ENCODE measurements at regions not wholly inside any gene's neighbourhood (a gene's known extent, or its start where the extent isn't known, plus 50 kb on each side); places are given as distances from the start of the nearest gene placed in this dataset.

DNA sequence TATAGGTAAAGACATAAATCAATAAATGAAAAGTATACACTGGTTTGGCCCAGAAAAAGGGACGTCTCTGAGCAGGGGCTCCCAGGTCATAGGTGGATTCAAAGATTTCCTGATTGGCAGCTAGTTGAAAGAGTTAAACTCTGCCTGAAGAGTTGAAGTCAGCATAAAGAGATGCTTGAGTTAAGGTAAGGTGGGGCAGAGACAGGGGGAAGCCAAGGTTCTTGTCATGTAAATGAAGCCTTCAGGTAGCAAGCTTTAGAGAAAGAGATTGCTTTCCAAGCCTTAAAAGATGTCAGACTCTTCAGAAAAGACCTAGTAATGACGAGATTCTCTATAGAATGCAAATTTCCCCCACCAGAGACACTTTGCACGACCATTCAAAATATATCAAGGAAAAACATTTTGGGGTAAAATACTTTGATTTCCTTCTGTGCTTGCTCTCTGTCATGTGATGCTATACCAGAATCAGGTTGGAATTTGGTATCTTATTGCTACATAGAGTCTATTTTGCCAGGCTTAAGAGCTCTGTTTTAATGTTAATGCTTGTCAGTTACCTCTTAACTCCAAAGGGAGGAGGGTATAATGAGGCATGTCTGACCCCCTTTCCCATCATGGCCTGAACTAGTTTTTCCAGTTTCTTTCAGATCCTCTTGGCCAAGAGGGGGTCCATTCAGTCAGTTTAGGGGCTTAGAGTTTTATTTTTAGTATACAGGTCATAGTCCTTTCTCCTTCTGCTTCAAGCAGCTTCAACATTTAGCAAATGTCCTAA, 429.6 kb downstream of the ADRA2A start:
- TF ChIP-seq, protein P1, sequence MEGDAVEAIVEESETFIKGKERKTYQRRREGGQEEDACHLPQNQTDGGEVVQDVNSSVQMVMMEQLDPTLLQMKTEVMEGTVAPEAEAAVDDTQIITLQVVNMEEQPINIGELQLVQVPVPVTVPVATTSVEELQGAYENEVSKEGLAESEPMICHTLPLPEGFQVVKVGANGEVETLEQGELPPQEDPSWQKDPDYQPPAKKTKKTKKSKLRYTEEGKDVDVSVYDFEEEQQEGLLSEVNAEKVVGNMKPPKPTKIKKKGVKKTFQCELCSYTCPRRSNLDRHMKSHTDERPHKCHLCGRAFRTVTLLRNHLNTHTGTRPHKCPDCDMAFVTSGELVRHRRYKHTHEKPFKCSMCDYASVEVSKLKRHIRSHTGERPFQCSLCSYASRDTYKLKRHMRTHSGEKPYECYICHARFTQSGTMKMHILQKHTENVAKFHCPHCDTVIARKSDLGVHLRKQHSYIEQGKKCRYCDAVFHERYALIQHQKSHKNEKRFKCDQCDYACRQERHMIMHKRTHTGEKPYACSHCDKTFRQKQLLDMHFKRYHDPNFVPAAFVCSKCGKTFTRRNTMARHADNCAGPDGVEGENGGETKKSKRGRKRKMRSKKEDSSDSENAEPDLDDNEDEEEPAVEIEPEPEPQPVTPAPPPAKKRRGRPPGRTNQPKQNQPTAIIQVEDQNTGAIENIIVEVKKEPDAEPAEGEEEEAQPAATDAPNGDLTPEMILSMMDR (IDR thresholded peaks at IDR 0.05), result no peak
- TF ChIP-seq EZH2 (IDR thresholded peaks at IDR 0.05; ENCODE audit: borderline replicate concordance, insufficient read depth, low read depth, low read length, poor library complexity, severe bottlenecking), result no peak
- no peak for DNase-seq
- Mint-ChIP-seq H3K27me3 (peaks cover 6% of the 10 kb centered on the region), H3K27ac (no peak overlapping the region), H3K4me1 (no peaks in the 10 kb centered on the region), H3K9me3 (ENCODE audit: insufficient read depth) (peaks cover 2% of the 10 kb centered on the region), H3K4me3 (no peak overlapping the region)
- Histone ChIP-seq H2AFZ (ENCODE audit: insufficient read depth, low read depth, low read length, poor library complexity, severe bottlenecking) (no peak overlapping the region), H3K4me2 (replicated peaks; ENCODE audit: low read depth, low read length, poor library complexity, severe bottlenecking) (no peak overlapping the region), H3K9me3 (ENCODE audit: control extremely low read depth in 1 of 3, control insufficient read depth in 2 of 3, insufficient read depth in 1 of 3, low read length in 2 of 3) (peaks cover 0 to 3% (median 0%) of the 10 kb centered on the region in 3 donors), H3K36me3 (replicated peaks in 1 of 2; ENCODE audit: control extremely low read depth in 1 of 2, control insufficient read depth in 1 of 2, extremely low read depth in 1 of 2, insufficient read depth in 2 of 2, low read length in 1 of 2) (no peaks in the 10 kb centered on the region), H4K20me1 (ENCODE audit: control insufficient read depth, insufficient read depth, low read length, poor library complexity, severe bottlenecking) (no peaks in the 10 kb centered on the region), H3K27me3 (replicated peaks in 1 of 4; ENCODE audit: control extremely low read depth in 1 of 4, control insufficient read depth in 3 of 4, insufficient read depth in 4 of 4, low read length in 3 of 4) (no peaks in the 10 kb centered on the region), H3K9ac (ENCODE audit: low read length) (no peak overlapping the region), H3K27ac (ENCODE audit: low read length in 2 of 2) (no peak overlapping the region), H3K4me3 (ENCODE audit: control extremely low read depth in 1 of 5, extremely low read depth in 1 of 5, insufficient read depth in 1 of 5, low read depth in 2 of 5, low read length in 4 of 5) (no peak overlapping the region), H3K4me1 (ENCODE audit: control insufficient read depth in 2 of 2, insufficient read depth in 2 of 2, low read length in 2 of 2) (no peaks in the 10 kb centered on the region), H3K79me2 (ENCODE audit: control insufficient read depth, insufficient read depth, low read length) (no peaks in the 10 kb centered on the region)
- no peak for ATAC-seq (ENCODE audit: low read depth)
- POLR2A ChIA-PET, result no interaction called here
- intact Hi-C loops (cut with micrococcal nuclease), result no loop called here
- WGBS (ENCODE audit: insufficient coverage), result 30% methylated on average over 1 of the region's 3 CpGs
- CTCF ChIA-PET, result no interaction called here

DNA sequence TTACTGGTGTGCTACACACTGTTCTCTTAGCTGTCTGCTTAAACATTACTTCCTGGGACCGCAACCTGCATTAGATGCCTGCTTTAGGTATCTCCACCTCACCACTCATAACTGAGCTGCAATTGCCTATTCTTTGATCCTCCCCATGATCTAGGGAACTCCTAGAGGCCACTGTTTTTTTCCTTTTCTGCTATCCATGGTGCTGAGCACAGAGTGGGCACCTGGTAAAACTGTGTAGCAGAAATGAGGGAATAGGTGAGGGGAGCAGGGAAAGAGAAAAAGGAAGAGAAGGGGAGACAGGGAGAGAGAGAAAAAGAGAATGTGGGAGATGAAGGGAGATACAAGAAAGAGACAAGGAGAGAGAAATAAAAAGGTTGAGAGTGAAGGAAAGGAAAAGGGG, 434.9 kb downstream of the ADRA2A start:
- Histone ChIP-seq H3K36me3 (replicated peaks in 1 of 2; ENCODE audit: control extremely low read depth in 1 of 2, control insufficient read depth in 1 of 2, extremely low read depth in 1 of 2, insufficient read depth in 2 of 2, low read length in 1 of 2) (no peaks in the 10 kb centered on the region), H3K79me2 (ENCODE audit: control insufficient read depth, insufficient read depth, low read length) (no peaks in the 10 kb centered on the region), H3K4me1 (ENCODE audit: control insufficient read depth in 2 of 2, insufficient read depth in 2 of 2, low read length in 2 of 2) (no peaks in the 10 kb centered on the region), H3K27me3 (replicated peaks in 1 of 4; ENCODE audit: control extremely low read depth in 1 of 4, control insufficient read depth in 3 of 4, insufficient read depth in 4 of 4, low read length in 3 of 4) (no peaks in the 10 kb centered on the region), H3K9ac (ENCODE audit: low read length) (no peak overlapping the region), H2AFZ (ENCODE audit: insufficient read depth, low read depth, low read length, poor library complexity, severe bottlenecking) (no peak overlapping the region), H4K20me1 (ENCODE audit: control insufficient read depth, insufficient read depth, low read length, poor library complexity, severe bottlenecking) (no peaks in the 10 kb centered on the region), H3K27ac (ENCODE audit: low read length in 2 of 2) (no peak overlapping the region), H3K9me3 (ENCODE audit: control extremely low read depth in 1 of 3, control insufficient read depth in 2 of 3, insufficient read depth in 1 of 3, low read length in 2 of 3) (no peaks in the 10 kb centered on the region), H3K4me3 (ENCODE audit: control extremely low read depth in 1 of 5, extremely low read depth in 1 of 5, insufficient read depth in 1 of 5, low read depth in 2 of 5, low read length in 4 of 5) (no peak overlapping the region), H3K4me2 (replicated peaks; ENCODE audit: low read depth, low read length, poor library complexity, severe bottlenecking) (no peak overlapping the region)
- WGBS (ENCODE audit: insufficient coverage), result 86% methylated on average over 1 of the region's 1 CpG
- Mint-ChIP-seq H3K27ac (no peak overlapping the region), H3K4me3 (no peak overlapping the region), H3K27me3 (peaks cover 6% of the 10 kb centered on the region), H3K4me1 (no peaks in the 10 kb centered on the region), H3K9me3 (ENCODE audit: insufficient read depth) (no peaks in the 10 kb centered on the region)
- DNase-seq, result no peak
- ChIA-PET POLR2A (no interaction called here), CTCF (no interaction called here)
- intact Hi-C loops (cut with micrococcal nuclease), result no loop called here
- ATAC-seq (ENCODE audit: low read depth), result no peak
- TF ChIP-seq, protein P1 (IDR thresholded peaks at IDR 0.05), result no peak
- no peak for TF ChIP-seq EZH2 (IDR thresholded peaks at IDR 0.05; ENCODE audit: borderline replicate concordance, insufficient read depth, low read depth, low read length, poor library complexity, severe bottlenecking)
